ENCODE measurements at regions not wholly inside any gene's neighbourhood (a gene's known extent, or its start where the extent isn't known, plus 50 kb on each side); places are given as distances from the start of the nearest gene placed in this dataset.
A peak's percentile ranks its signal among the peaks of the same experiment; 100 is the strongest.
"Not testable (repeated sequence)": the region's sequence is repeated elsewhere in the genome, so short reads cannot be mapped to it uniquely, and the experiment has no call there.

- H3K4me1 ChIP-seq (replicated peaks in 1 of 2), result no peaks in the 10 kb centered on the region
- in situ Hi-C loops (cut with MboI; ENCODE audit: low pct_unique_long_range_greater_than_20kb in 2 of 9, low sequenced_read_pairs in 9 of 9, unreplicated experiment in 9 of 9), result no loop called here
- H3K4me3 ChIP-seq, result no peak overlapping the region
- H3K27ac ChIP-seq, result no peak overlapping the region
- no peak for ATAC-seq (replicated peaks in 6 of 8)
- 42 to 100% (median 83%) methylated on average over 1 to 3 of the region's 3 CpGs; no CpG with 5 or more reads in 2 of the 10 experiments for WGBS, 10 experiments
Measured at GRCh38 chr6:63504777-63505384, 67.4 kb upstream of the LOC128125822 start.

GRCh38 chr6:63507096-63507495 is 65.2 kb upstream of the LOC128125822 start:
- no peaks in the 10 kb centered on the region for H3K4me1 ChIP-seq (replicated peaks in 1 of 2)
- no peak overlapping the region for H3K27ac ChIP-seq
- in situ Hi-C loops (cut with MboI; ENCODE audit: low pct_unique_long_range_greater_than_20kb in 2 of 9, low sequenced_read_pairs in 9 of 9, unreplicated experiment in 9 of 9), result no loop called here
- ATAC-seq (replicated peaks in 6 of 8), result no peak
- WGBS, 10 experiments, result 44 to 95% (median 88%) methylated on average over 1 to 3 of the region's 3 CpGs; no CpG with 5 or more reads in 3 of the 10 experiments
- no peak overlapping the region for H3K4me3 ChIP-seq

- no peak overlapping the region for H3K27ac ChIP-seq
- no peaks in the 10 kb centered on the region for H3K4me1 ChIP-seq (replicated peaks in 1 of 2)
- 28 to 95% (median 70%) methylated on average over 1 to 7 of the region's 7 CpGs for WGBS, 10 experiments
- no peak overlapping the region for H3K4me3 ChIP-seq
- peak in 4 of 8 experiments; percentile 64 to 73 (median 66) for ATAC-seq (replicated peaks in 6 of 8)
- in situ Hi-C loops (cut with MboI; ENCODE audit: low pct_unique_long_range_greater_than_20kb in 2 of 9, low sequenced_read_pairs in 9 of 9, unreplicated experiment in 9 of 9), result no loop called here
Measured at GRCh38 chr6:63509652-63510352, 62.5 kb upstream of the LOC128125822 start.

GRCh38 chr6:63510353-63510686 is 62.0 kb upstream of the LOC128125822 start:
- 0 to 85% (median 40%) methylated on average over 1 to 2 of the region's 2 CpGs; no CpG with 5 or more reads in 1 of the 10 experiments for whole genome bisulfite sequencing, 10 experiments
- Histone ChIP-seq H3K27ac (no peak overlapping the region), H3K4me1 (replicated peaks in 1 of 2) (no peaks in the 10 kb centered on the region), H3K4me3 (no peak overlapping the region)
- in situ Hi-C loops (cut with MboI; ENCODE audit: low pct_unique_long_range_greater_than_20kb in 2 of 9, low sequenced_read_pairs in 9 of 9, unreplicated experiment in 9 of 9), result no loop called here
- ATAC-seq (replicated peaks in 6 of 8), result no peak

- Histone ChIP-seq H3K27ac (no peak overlapping the region), H3K4me1 (replicated peaks in 1 of 2) (no peaks in the 10 kb centered on the region), H3K4me3 (no peak overlapping the region)
- 97 to 100% (median 100%) methylated on average over 1 to 4 of the region's 4 CpGs; no CpG with 5 or more reads in 6 of the 10 experiments for WGBS, 10 experiments
- in situ Hi-C loops (cut with MboI; ENCODE audit: low pct_unique_long_range_greater_than_20kb in 2 of 9, low sequenced_read_pairs in 9 of 9, unreplicated experiment in 9 of 9), result no loop called here
- no peak for ATAC-seq (replicated peaks in 6 of 8)
Measured at GRCh38 chr6:63510849-63511248, 61.4 kb upstream of the LOC128125822 start.

GRCh38 chr6:63514488-63515173 is 57.6 kb upstream of the LOC128125822 start:
- no peaks in the 10 kb centered on the region for H3K4me1 ChIP-seq (replicated peaks in 1 of 2)
- no peak overlapping the region for H3K27ac ChIP-seq
- 0 to 100% (median 76%) methylated on average over 1 to 3 of the region's 4 CpGs; no CpG with 5 or more reads in 4 of the 10 experiments for WGBS, 10 experiments
- in situ Hi-C loops (cut with MboI; ENCODE audit: low pct_unique_long_range_greater_than_20kb in 2 of 9, low sequenced_read_pairs in 9 of 9, unreplicated experiment in 9 of 9), result no loop called here
- no peak overlapping the region for H3K4me3 ChIP-seq
- ATAC-seq (replicated peaks in 6 of 8), result no peak

GRCh38 chr6:63515227-63515626 is 57.1 kb upstream of the LOC128125822 start:
- in situ Hi-C loops (cut with MboI; ENCODE audit: low pct_unique_long_range_greater_than_20kb in 2 of 9, low sequenced_read_pairs in 9 of 9, unreplicated experiment in 9 of 9), result not testable (repeated sequence)
- 55 to 100% (median 83%) methylated on average over 1 to 5 of the region's 5 CpGs; no CpG with 5 or more reads in 2 of the 10 experiments for WGBS, 10 experiments

GRCh38 chr6:63516186-63516944 is 55.9 kb upstream of the LOC128125822 start:
- Histone ChIP-seq H3K4me1 (replicated peaks in 1 of 2) (no peaks in the 10 kb centered on the region), H3K27ac (no peak overlapping the region), H3K4me3 (no peak overlapping the region)
- WGBS, 10 experiments, result 20 to 100% (median 80%) methylated on average over 1 to 2 of the region's 2 CpGs; no CpG with 5 or more reads in 1 of the 10 experiments
- no peak for ATAC-seq (replicated peaks in 6 of 8)
- in situ Hi-C loops (cut with MboI; ENCODE audit: low pct_unique_long_range_greater_than_20kb in 2 of 9, low sequenced_read_pairs in 9 of 9, unreplicated experiment in 9 of 9), result no loop called here

More at GRCh38 chr6:63515227-63515626, 57.1 kb upstream of the LOC128125822 start:
- H3K27ac ChIP-seq; H3K4me3 ChIP-seq; ATAC-seq (replicated peaks in 6 of 8); H3K4me1 ChIP-seq (replicated peaks in 1 of 2): not testable (repeated sequence)

- no peak overlapping the region for H3K4me3 ChIP-seq
- ATAC-seq (replicated peaks in 6 of 8), result peak in 2 of 8 experiments; percentile 17 to 63
- in situ Hi-C loops (cut with MboI; ENCODE audit: low pct_unique_long_range_greater_than_20kb in 2 of 9, low sequenced_read_pairs in 9 of 9, unreplicated experiment in 9 of 9), result no loop called here
- 0 to 86% (median 62%) methylated on average over 1 of the region's 1 CpG; no CpG with 5 or more reads in 2 of the 10 experiments for WGBS, 10 experiments
- no peak overlapping the region for H3K27ac ChIP-seq
- H3K4me1 ChIP-seq (replicated peaks in 1 of 2), result no peaks in the 10 kb centered on the region
Measured at GRCh38 chr6:63517221-63517620, 55.1 kb upstream of the LOC128125822 start.

- H3K4me3 ChIP-seq, result no peak overlapping the region
- H3K4me1 ChIP-seq (replicated peaks in 1 of 2), result no peaks in the 10 kb centered on the region
- in situ Hi-C loops (cut with MboI; ENCODE audit: low pct_unique_long_range_greater_than_20kb in 2 of 9, low sequenced_read_pairs in 9 of 9, unreplicated experiment in 9 of 9), result no loop called here
- ATAC-seq (replicated peaks in 6 of 8), result no peak
- H3K27ac ChIP-seq, result no peak overlapping the region
Measured at GRCh38 chr6:63521475-63522210, 50.6 kb upstream of the LOC128125822 start.

All from motor neuron (in vitro differentiated cells).